ENCODE measurements at regions not wholly inside any gene's neighbourhood (a gene's known extent, or its start where the extent isn't known, plus 50 kb on each side); places are given as distances from the start of the nearest gene placed in this dataset.

DNA sequence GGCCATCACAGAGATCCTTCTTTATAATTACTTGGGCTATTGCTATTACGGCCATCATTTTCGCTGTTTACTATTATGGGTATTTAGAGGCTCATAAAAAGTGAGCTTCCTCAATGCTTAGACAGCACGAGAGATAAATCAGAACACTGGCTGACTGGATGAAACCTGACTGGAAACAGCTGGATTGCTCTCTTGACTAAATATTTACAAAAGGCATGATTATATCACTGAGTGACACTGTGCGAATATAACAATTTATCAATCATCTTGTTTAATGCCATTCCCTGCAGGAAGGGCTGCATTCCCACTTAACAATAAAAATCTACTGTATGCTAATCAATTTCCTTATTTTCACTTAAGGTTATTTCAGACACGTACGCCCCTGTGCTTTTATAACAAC, 260.1 kb upstream of the ARID1B start:
- no peak for FAIRE-seq
- Histone ChIP-seq H3K27me3 (ENCODE audit: control insufficient read depth, extremely low read depth, insufficient read depth, low read length) (no peaks in the 10 kb centered on the region), H3K9ac (ENCODE audit: control insufficient read depth, extremely low read depth, insufficient read depth, low read length) (no peak overlapping the region), H2AFZ (ENCODE audit: control insufficient read depth, low read length) (no peak overlapping the region), H3K9me3 (ENCODE audit: control insufficient read depth, low read depth, low read length) (no peaks in the 10 kb centered on the region), H3K27ac (ENCODE audit: control insufficient read depth, insufficient read depth, low read length) (no peak overlapping the region), H3K4me3 (ENCODE audit: control insufficient read depth in 2 of 3, extremely low read depth in 1 of 3, insufficient read depth in 2 of 3, low read depth in 1 of 3, low read length in 3 of 3) (no peak overlapping the region), H3K9me1 (ENCODE audit: control insufficient read depth, extremely low read depth, insufficient read depth, low read length) (no peaks in the 10 kb centered on the region), H3K4me2 (ENCODE audit: control insufficient read depth, extremely low read depth, insufficient read depth, low read depth, low read length) (no peak overlapping the region), H4K20me1 (ENCODE audit: control insufficient read depth, extremely low read depth, insufficient read depth, low read length) (no peaks in the 10 kb centered on the region), H3K79me2 (ENCODE audit: control insufficient read depth, insufficient read depth, low read length) (no peaks in the 10 kb centered on the region), H3K36me3 (ENCODE audit: control insufficient read depth in 2 of 2, extremely low read depth in 1 of 2, insufficient read depth in 2 of 2, low read length in 2 of 2) (no peaks in the 10 kb centered on the region), H3K4me1 (ENCODE audit: control insufficient read depth, extremely low read depth, insufficient read depth, low read length) (no peaks in the 10 kb centered on the region)
- DNase-seq (ENCODE audit: low read depth, low spot score), result no peak
- TF ChIP-seq EZH2 (IDR thresholded peaks at IDR 0.05; ENCODE audit: low read length), result no peak
- TF ChIP-seq, protein P1, sequence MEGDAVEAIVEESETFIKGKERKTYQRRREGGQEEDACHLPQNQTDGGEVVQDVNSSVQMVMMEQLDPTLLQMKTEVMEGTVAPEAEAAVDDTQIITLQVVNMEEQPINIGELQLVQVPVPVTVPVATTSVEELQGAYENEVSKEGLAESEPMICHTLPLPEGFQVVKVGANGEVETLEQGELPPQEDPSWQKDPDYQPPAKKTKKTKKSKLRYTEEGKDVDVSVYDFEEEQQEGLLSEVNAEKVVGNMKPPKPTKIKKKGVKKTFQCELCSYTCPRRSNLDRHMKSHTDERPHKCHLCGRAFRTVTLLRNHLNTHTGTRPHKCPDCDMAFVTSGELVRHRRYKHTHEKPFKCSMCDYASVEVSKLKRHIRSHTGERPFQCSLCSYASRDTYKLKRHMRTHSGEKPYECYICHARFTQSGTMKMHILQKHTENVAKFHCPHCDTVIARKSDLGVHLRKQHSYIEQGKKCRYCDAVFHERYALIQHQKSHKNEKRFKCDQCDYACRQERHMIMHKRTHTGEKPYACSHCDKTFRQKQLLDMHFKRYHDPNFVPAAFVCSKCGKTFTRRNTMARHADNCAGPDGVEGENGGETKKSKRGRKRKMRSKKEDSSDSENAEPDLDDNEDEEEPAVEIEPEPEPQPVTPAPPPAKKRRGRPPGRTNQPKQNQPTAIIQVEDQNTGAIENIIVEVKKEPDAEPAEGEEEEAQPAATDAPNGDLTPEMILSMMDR (optimal IDR thresholded peaks at IDR 0.05 in 1 of 3, IDR thresholded peaks at IDR 0.05 in 1 of 3, conservative IDR thresholded peaks at IDR 0.05 in 1 of 3; ENCODE audit: extremely low read depth in 1 of 3, insufficient read depth in 2 of 3, low read length in 3 of 3), result no peak
- dilution Hi-C loops (cut with MboI; ENCODE audit: extremely low pct_ligation_motif_present, low sequenced_read_pairs), result no loop called here

DNA sequence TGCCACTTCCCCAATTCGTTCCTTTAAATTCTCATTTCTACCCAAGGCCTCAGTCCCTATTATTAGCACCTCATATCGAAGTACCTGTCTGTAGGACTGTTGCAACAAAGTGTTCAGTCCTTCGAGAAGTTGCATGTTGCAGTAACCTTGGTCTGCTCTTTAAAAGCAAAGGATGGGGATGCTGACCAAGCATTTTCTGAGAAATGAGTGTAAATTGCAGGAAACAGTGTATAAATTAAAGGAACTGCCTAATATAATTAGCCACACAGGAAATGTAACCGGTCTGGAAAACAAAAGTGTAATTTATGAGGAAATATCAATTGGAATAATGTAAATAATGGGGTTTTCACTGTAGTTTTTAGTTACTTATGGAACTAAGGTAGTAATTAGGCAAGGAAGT, 261.9 kb upstream of the ARID1B start:
- FAIRE-seq (no peak), DNase-seq (ENCODE audit: low read depth, low spot score) (no peak)
- dilution Hi-C loops (cut with MboI; ENCODE audit: extremely low pct_ligation_motif_present, low sequenced_read_pairs), result no loop called here

More for the DNA sequence above, 261.9 kb upstream of the ARID1B start:
- Histone ChIP-seq H3K27me3 (ENCODE audit: control insufficient read depth, extremely low read depth, insufficient read depth, low read length) (no peaks in the 10 kb centered on the region), H3K4me1 (ENCODE audit: control insufficient read depth, extremely low read depth, insufficient read depth, low read length) (no peaks in the 10 kb centered on the region), H3K9ac (ENCODE audit: control insufficient read depth, extremely low read depth, insufficient read depth, low read length) (no peak overlapping the region), H3K36me3 (ENCODE audit: control insufficient read depth in 2 of 2, extremely low read depth in 1 of 2, insufficient read depth in 2 of 2, low read length in 2 of 2) (no peaks in the 10 kb centered on the region), H3K9me3 (ENCODE audit: control insufficient read depth, low read depth, low read length) (no peaks in the 10 kb centered on the region), H4K20me1 (ENCODE audit: control insufficient read depth, extremely low read depth, insufficient read depth, low read length) (no peaks in the 10 kb centered on the region), H2AFZ (ENCODE audit: control insufficient read depth, low read length) (no peak overlapping the region), H3K9me1 (ENCODE audit: control insufficient read depth, extremely low read depth, insufficient read depth, low read length) (no peaks in the 10 kb centered on the region), H3K27ac (ENCODE audit: control insufficient read depth, insufficient read depth, low read length) (no peak overlapping the region), H3K4me3 (ENCODE audit: control insufficient read depth in 2 of 3, extremely low read depth in 1 of 3, insufficient read depth in 2 of 3, low read depth in 1 of 3, low read length in 3 of 3) (no peak overlapping the region), H3K79me2 (ENCODE audit: control insufficient read depth, insufficient read depth, low read length) (no peaks in the 10 kb centered on the region), H3K4me2 (ENCODE audit: control insufficient read depth, extremely low read depth, insufficient read depth, low read depth, low read length) (no peak overlapping the region)
- TF ChIP-seq EZH2 (IDR thresholded peaks at IDR 0.05; ENCODE audit: low read length), result no peak
- TF ChIP-seq, protein P1 (optimal IDR thresholded peaks at IDR 0.05 in 1 of 3, IDR thresholded peaks at IDR 0.05 in 1 of 3, conservative IDR thresholded peaks at IDR 0.05 in 1 of 3; ENCODE audit: extremely low read depth in 1 of 3, insufficient read depth in 2 of 3, low read length in 3 of 3), result no peak

Measured in keratinocyte (primary cell).